CD4-positive, alpha-beta T cell (primary cell): ENCODE measurements at regions not wholly inside any gene's neighbourhood (a gene's known extent, or its start where the extent isn't known, plus 50 kb on each side); places are given as distances from the start of the nearest gene placed in this dataset.

Experiments used
- ATAC-seq: fragments of 200-7000 bp; cut with Tn5 transposase; one replicate; pipeline ENCODE4 v1.10.0; 2022; ENCODE audit warnings: mild to moderate bottlenecking; ENCODE audit not compliant: poor library complexity
- CTCF ChIA-PET: fragments of 350-600 bp; sonication (Branson Sonifier 250); formaldehyde crosslinking; loops from one replicate; lab custom pipeline; 2021; ENCODE audit warnings: antibody characterized with exemption, inconsistent platforms; lab: Charles Lee
- POLR2A ChIA-PET: fragments of 350-600 bp; sonication (Branson Sonifier 250); formaldehyde crosslinking; loops from one replicate; lab custom pipeline; 2021; ENCODE audit warnings: antibody characterized with exemption, inconsistent platforms; lab: Charles Lee
- DNase-seq, 14 experiments: peaks; one replicate each; pipeline ENCODE4 v3.0.0-alpha.2; 2013 to 2020; ENCODE audit warnings: mixed read lengths in 2 of 14
- H3K27ac ChIP-seq, 2 donors: one replicate each; pipeline versions ENCODE4 v1.5.1 to v1.7.0; 2013; ENCODE audit warnings: low read length in 2 of 2, low read depth in 1 of 2, mild to moderate bottlenecking in 1 of 2
- H3K27me3 ChIP-seq, 2 experiments: 1 replicate in 1 of 2; 2 replicates in 1 of 2; pipeline versions ENCODE4 v1.6.1 to v1.7.0; 2013; ENCODE audit warnings: low read length in 2 of 2, control low read depth in 1 of 2, mild to moderate bottlenecking in 1 of 2, moderate library complexity in 1 of 2; ENCODE audit not compliant: insufficient read depth in 2 of 2, control insufficient read depth in 1 of 2
- H3K36me3 ChIP-seq: one replicate; pipeline ENCODE4 v1.6.1; 2013; ENCODE audit warnings: low read length, control low read depth; ENCODE audit not compliant: insufficient read depth
- H3K4me1 ChIP-seq: one replicate; pipeline ENCODE4 v1.6.1; 2013; ENCODE audit warnings: low read length, control low read depth; ENCODE audit not compliant: insufficient read depth
- H3K4me3 ChIP-seq: one replicate; pipeline ENCODE4 v1.5.1; 2013; ENCODE audit warnings: mild to moderate bottlenecking, low read length, moderate library complexity
- H3K9me3 ChIP-seq, 2 experiments: 1 replicate in 1 of 2; 2 replicates in 1 of 2; pipeline versions ENCODE4 v1.6.1 to v1.7.0; 2013; ENCODE audit warnings: low read length in 2 of 2, mild to moderate bottlenecking in 2 of 2, control low read depth in 1 of 2, moderate library complexity in 1 of 2; ENCODE audit not compliant: control insufficient read depth in 1 of 2, insufficient read depth in 1 of 2
- H3K27ac Mint-ChIP-seq: one replicate; pipeline ENCODE4 v1.8.0; 2020; ENCODE audit warnings: mixed read lengths
- H3K27me3 Mint-ChIP-seq: one replicate; pipeline ENCODE4 v1.8.0; 2021; ENCODE audit warnings: mixed read lengths
- H3K36me3 Mint-ChIP-seq: one replicate; pipeline ENCODE4 v1.8.0; 2021; ENCODE audit warnings: low read depth, mixed read lengths
- H3K4me1 Mint-ChIP-seq: one replicate; pipeline ENCODE4 v1.8.0; 2021; ENCODE audit warnings: low read depth, mixed read lengths
- H3K4me3 Mint-ChIP-seq: one replicate; pipeline ENCODE4 v1.8.0; 2020; ENCODE audit warnings: mild to moderate bottlenecking, mixed read lengths
- H3K9me3 Mint-ChIP-seq: one replicate; pipeline ENCODE4 v1.8.0; 2020; ENCODE audit warnings: mixed read lengths
- intact Hi-C, 2 experiments: fragments of 100-400 bp; cut with DNase I in 1 of 2; cut with micrococcal nuclease in 1 of 2; formaldehyde crosslinking; loops; one replicate each; pipeline versions ENCODE4 v1.15.1 to v1.9.0; 2023 to 2025; cut with DNase I, micrococcal nuclease
- TF ChIP-seq, protein P1 (sequence below): fragments of 200-600 bp; IDR thresholded peaks from one replicate; pipeline ENCODE4 v1.8.0; 2022; ENCODE audit warnings: antibody characterized with exemption, mild to moderate bottlenecking

DNA sequence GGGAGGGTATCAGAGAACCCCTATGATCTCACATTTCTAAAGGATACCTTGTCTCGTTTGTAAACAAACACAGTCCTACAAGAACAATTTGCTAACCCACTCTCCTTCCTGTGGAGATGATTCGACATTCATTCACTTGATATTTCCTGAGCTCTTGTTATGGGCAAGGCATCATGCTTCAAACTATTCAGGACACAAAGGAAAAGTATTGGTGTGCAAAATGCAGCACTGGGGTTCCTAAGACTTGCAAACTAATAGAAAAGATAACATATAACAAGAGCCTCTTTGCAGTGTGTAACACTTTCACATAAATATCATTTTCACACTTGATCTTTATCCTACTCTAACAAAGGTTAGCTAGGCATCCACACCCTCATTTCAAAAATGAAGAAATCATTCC, 211.5 kb upstream of the BLID start:
- ATAC-seq, result no peak
- Mint-ChIP-seq H3K9me3 (no peaks in the 10 kb centered on the region), H3K27me3 (no peaks in the 10 kb centered on the region), H3K36me3 (no peaks in the 10 kb centered on the region), H3K27ac (no peak overlapping the region), H3K4me1 (no peaks in the 10 kb centered on the region), H3K4me3 (no peak overlapping the region)
- ChIA-PET POLR2A (no interaction called here), CTCF (no interaction called here)
- no peak overlapping the region for H3K27ac ChIP-seq
- TF ChIP-seq, protein P1, sequence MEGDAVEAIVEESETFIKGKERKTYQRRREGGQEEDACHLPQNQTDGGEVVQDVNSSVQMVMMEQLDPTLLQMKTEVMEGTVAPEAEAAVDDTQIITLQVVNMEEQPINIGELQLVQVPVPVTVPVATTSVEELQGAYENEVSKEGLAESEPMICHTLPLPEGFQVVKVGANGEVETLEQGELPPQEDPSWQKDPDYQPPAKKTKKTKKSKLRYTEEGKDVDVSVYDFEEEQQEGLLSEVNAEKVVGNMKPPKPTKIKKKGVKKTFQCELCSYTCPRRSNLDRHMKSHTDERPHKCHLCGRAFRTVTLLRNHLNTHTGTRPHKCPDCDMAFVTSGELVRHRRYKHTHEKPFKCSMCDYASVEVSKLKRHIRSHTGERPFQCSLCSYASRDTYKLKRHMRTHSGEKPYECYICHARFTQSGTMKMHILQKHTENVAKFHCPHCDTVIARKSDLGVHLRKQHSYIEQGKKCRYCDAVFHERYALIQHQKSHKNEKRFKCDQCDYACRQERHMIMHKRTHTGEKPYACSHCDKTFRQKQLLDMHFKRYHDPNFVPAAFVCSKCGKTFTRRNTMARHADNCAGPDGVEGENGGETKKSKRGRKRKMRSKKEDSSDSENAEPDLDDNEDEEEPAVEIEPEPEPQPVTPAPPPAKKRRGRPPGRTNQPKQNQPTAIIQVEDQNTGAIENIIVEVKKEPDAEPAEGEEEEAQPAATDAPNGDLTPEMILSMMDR, result no peak
- H3K4me3 ChIP-seq, result no peak overlapping the region
- intact Hi-C loops, result no loop called here
- no peaks in the 10 kb centered on the region for H3K36me3 ChIP-seq
- H3K4me1 ChIP-seq, result no peaks in the 10 kb centered on the region
- no peaks in the 10 kb centered on the region for H3K9me3 ChIP-seq
- peaks cover 0 to 2% of the 10 kb centered on the region in 2 experiments for H3K27me3 ChIP-seq
- no peak for DNase-seq

DNA sequence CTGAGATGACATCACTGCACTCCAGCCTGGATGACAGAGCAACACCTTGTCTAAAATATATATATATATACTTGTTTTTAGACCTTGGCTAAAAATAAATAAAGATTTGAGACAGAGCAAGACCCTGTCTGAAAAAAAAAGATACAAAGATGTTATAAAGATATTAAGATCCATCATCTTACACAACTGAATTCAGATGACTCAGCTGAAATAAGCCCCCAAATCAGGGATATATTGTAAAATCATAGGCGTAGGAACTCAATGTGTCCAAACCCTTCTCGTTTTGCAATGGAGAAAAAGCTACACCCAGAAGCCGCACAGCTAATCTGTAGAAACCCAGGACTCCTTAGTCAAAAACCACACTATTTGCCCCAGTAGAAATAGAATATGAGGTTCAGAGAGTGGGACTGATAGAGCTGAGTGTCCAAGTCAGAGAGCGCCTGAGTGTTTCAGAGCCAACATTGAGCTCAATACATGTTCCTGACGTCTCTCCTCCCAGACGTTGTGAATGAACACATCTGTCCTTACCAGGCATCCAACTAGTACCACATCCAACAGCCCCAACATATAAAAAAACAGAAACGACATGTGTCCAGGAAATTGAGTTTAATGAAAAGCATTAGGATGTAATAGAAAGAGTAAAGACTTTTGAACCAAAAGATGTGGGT, 207.9 kb upstream of the BLID start:
- H3K9me3 Mint-ChIP-seq, result no peaks in the 10 kb centered on the region
- Histone ChIP-seq H3K4me1 (no peaks in the 10 kb centered on the region), H3K27me3 (peaks cover 0 to 2% of the 10 kb centered on the region in 2 experiments), H3K4me3 (no peak overlapping the region), H3K9me3 (peaks cover 0 to 4% of the 10 kb centered on the region in 2 experiments), H3K27ac (no peak overlapping the region), H3K36me3 (no peaks in the 10 kb centered on the region)
- intact Hi-C loops, result no loop called here
- ChIA-PET CTCF (no interaction called here), POLR2A (no interaction called here)
- TF ChIP-seq, protein P1, result no peak
- H3K27ac Mint-ChIP-seq, result no peak overlapping the region
- no peaks in the 10 kb centered on the region for H3K4me1 Mint-ChIP-seq
- H3K27me3 Mint-ChIP-seq, result peaks cover 6% of the 10 kb centered on the region
- ATAC-seq, result no peak
- H3K4me3 Mint-ChIP-seq, result no peak overlapping the region
- no peak for DNase-seq
- no peaks in the 10 kb centered on the region for H3K36me3 Mint-ChIP-seq

DNA sequence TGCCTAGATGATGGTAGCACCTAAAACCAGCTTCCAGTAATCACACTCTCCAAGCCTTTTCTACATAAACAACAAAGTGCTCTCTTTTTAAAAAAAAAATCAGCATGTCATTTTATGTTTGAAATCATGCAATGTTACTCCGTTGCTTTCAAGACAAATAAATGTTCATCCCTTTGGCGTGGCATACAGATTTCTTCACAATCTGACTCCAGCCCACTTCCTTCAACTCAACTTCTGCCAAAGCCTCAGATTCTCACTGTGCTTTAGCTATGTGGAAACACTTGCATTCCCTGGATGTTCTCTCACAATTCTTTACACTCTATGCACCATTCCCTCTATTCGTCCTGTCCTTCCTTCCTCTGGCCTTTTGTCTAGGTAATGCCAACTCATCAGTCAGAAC, 206.3 kb upstream of the BLID start:
- peaks cover 6% of the 10 kb centered on the region for H3K27me3 Mint-ChIP-seq
- H3K4me3 Mint-ChIP-seq, result no peak overlapping the region
- POLR2A ChIA-PET, result no interaction called here
- TF ChIP-seq, protein P1, result no peak
- H3K9me3 ChIP-seq, result peaks cover 0 to 4% of the 10 kb centered on the region in 2 experiments
- no peaks in the 10 kb centered on the region for H3K4me1 ChIP-seq
- intact Hi-C loops, result no loop called here
- no peaks in the 10 kb centered on the region for H3K9me3 Mint-ChIP-seq
- no peaks in the 10 kb centered on the region for H3K36me3 ChIP-seq
- H3K4me3 ChIP-seq, result no peak overlapping the region
- DNase-seq (no peak), ATAC-seq (no peak)
- H3K27ac Mint-ChIP-seq, result no peak overlapping the region
- H3K27me3 ChIP-seq, result peaks cover 0 to 2% of the 10 kb centered on the region in 2 experiments
- H3K36me3 Mint-ChIP-seq, result no peaks in the 10 kb centered on the region
- no peaks in the 10 kb centered on the region for H3K4me1 Mint-ChIP-seq
- CTCF ChIA-PET, result no interaction called here
- no peak overlapping the region for H3K27ac ChIP-seq
